NCI-H146 treated with DMSO at 0.1 percent for 48 hours (cell line): ENCODE measurements at regions not wholly inside any gene's neighbourhood (a gene's known extent, or its start where the extent isn't known, plus 50 kb on each side); places are given as distances from the start of the nearest gene placed in this dataset.
"Not testable (repeated sequence)": the region's sequence is repeated elsewhere in the genome, so short reads cannot be mapped to it uniquely, and the experiment has no call there.

ENCODE experiments used
- DNase-seq: peaks from one replicate; lab custom pipeline; 2025; ENCODE audit not compliant: unreplicated experiment; lab: John Stamatoyannopoulos, UW

GRCh38 chr2:57141269-57141668 is 905.3 kb upstream of the VRK2 start:
- no peak for DNase-seq

- no peak for DNase-seq
Measured at GRCh38 chr2:57146951-57147350, 899.7 kb upstream of the VRK2 start.

- DNase-seq = no peak
Measured at GRCh38 chr2:57156231-57156924, 890.2 kb upstream of the VRK2 start.

DNA sequence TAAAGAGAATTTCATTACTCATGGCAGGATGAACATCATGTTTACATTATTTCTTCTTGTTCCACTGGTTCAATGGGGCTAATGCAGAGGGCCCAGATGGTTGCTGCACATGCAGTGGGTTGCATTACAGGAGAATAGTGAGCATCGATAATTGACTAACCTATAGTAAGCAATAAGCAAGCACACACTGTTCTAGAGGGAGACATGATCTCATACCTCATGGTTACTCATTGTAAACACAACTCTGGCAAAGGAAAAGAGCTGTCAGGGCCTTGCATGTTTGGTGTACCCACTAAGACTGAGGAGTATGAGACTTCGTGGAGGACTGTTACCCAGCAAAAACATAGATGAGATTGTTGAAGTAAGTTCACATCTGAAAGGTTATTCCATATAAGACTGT is 885.6 kb upstream of the VRK2 start:
- no peak for DNase-seq

DNA sequence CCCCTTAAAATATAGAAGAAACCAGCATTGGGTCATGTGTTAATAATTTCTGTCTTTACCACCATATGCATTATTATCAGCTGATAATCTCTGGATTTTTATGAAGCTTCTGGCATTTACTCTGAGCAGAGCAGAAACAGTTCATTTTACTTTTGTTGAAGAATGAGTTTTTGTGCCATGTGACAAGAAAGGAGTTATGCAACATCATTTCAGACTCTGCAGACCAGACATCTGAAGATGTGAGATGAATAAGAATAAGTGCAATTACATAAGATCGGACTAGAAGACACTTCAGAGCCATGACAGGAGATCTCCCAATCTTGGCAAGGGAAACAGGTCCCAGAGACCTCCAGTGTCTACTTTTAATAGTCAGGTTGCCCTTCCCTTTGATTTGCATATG is 869.4 kb upstream of the VRK2 start:
- DNase-seq = no peak

- DNase-seq = no peak
Measured at GRCh38 chr2:57180042-57180567, 866.5 kb upstream of the VRK2 start.

- no peak for DNase-seq
Measured at GRCh38 chr2:57180678-57181077, 865.9 kb upstream of the VRK2 start.

DNA sequence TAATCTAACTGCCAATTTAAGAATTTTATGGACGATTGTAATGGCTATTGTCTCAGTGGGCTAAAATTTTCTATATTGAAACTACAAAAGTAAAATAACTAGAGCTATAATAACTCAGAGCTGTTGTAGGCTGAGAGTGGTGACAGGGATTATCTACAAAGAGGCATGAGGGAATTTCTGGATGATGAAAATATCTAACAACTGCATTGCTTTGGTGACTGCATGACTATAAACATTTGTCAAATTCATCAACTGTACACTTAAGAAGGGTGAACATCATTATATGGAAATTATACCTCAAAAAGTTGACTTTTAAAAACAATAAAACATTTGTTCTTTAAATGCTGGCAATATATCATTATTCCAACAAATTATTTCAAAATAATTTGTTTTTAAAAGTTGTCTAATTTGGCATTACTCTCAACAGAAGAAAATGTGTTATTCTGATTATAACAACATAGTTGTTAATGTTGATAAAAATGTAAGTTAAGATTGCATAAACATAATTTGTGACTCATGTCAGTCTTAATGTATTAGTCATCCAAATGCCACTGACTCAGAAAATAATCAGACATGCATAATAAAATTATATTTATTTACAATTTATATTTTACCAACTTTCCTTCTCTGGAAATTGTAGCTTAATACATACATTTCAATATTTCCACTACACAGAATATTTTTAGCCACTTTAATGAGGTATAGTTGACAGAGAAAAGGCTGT is 865.1 kb upstream of the VRK2 start:
- no peak for DNase-seq

DNA sequence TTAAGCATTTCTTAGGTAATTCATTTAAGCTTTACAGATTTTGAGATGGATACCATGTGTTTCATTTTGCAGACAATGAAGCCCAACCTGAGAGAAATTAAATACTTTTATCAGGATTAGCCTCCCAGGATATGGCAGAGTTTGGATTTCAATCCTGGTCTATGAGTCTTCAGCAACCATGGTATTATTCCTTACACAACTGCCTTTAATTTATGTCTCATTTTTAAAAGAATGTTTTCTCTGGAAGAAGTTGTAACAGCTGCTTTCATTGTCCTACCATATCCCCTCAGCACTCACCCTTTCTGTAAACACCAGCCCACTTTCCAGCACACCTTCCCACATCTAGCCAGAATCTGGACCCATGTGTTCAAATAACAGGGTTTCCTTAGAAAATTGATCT is 863.7 kb upstream of the VRK2 start:
- no peak for DNase-seq

- DNase-seq = no peak
Measured at GRCh38 chr2:57185568-57185967, 861.0 kb upstream of the VRK2 start.

DNA sequence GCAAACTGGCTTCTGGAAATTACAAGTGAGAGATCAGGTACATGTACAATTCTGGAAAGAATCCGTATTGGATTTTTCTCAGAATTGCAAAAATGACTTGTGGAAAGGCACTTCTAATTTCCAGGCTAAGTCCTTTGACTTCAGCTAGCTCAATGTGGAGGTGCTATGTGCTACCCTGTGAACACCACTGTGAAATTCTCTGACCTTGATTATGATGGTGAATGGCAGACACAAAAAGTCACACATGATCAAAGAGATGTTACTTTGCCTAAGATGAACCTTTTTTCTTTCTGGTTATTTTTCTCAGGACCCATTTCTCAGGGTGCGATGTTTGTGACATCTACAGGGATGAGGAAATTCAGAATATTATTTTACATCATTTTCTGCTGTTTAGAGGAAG is 856.6 kb upstream of the VRK2 start:
- DNase-seq = no peak

DNA sequence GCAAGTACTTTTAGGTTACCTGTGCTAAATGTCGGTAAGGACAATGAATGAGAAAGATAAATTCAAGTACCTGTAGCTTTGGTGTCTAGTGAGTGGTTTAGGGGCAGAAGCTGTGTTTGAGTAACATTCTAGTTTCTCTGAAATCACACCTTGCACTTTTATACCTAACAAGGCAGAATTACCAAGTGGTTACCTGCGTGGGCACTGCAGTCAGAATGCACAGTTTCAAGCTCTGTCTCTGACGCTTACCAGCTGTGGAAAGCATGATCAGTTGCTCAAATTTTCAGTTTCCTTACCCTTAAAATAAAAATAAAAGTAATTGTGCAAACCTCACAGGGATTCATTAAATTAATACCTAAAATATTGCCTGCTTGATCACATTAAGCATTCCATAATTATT is 846.9 kb upstream of the VRK2 start:
- DNase-seq = no peak

- no peak for DNase-seq
Measured at GRCh38 chr2:57204364-57204763, 842.2 kb upstream of the VRK2 start.

- DNase-seq = no peak
Measured at GRCh38 chr2:57205241-57205640, 841.4 kb upstream of the VRK2 start.

- no peak for DNase-seq
Measured at GRCh38 chr2:57207191-57207590, 839.4 kb upstream of the VRK2 start.

DNA sequence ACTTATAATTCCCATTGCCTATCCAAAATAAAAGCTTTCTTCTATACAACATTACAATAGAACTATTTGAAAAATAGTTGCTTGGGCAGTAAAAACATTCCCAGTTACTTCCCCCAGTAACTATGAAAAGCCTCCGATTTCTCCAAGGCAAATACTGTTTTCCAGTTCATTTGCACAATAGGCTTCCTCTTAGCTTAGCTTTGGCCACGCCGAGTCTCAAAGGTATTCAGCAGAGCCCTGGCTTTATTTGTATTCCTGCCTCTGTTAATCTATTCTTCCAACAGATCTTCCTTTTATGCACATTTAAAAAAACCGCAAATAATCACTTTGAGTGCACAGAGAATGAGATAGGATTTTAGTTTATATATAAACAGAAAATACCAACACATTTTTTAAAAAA is 836.8 kb upstream of the VRK2 start:
- DNase-seq = no peak

GRCh38 chr2:57210855-57211254 is 835.8 kb upstream of the VRK2 start:
- DNase-seq = no peak

GRCh38 chr2:57217013-57217412 is 829.6 kb upstream of the VRK2 start:
- no peak for DNase-seq

GRCh38 chr2:57218206-57218605 is 828.4 kb upstream of the VRK2 start:
- no peak for DNase-seq

GRCh38 chr2:57229706-57230105 is 816.9 kb upstream of the VRK2 start:
- DNase-seq = not testable (repeated sequence)

DNA sequence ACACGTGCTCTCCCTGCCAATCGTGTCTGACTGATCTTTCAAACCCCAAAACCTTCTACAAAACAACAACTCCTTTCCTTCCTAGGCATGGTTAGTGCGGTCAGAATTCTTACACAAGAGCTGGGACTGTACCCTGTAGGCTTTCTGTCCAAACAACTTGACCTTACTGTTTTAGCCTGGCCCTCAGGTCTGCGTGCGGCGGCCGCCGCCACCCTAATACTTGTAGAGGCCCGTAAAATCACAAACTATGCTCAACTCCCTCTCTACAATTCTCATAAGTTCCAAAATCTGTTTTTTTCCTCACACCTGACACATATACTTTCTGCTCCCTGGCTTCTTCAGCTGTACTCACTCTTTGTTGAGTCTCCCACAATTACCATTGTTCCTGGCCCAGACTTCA is 814.3 kb upstream of the VRK2 start:
- not testable (repeated sequence) for DNase-seq

DNA sequence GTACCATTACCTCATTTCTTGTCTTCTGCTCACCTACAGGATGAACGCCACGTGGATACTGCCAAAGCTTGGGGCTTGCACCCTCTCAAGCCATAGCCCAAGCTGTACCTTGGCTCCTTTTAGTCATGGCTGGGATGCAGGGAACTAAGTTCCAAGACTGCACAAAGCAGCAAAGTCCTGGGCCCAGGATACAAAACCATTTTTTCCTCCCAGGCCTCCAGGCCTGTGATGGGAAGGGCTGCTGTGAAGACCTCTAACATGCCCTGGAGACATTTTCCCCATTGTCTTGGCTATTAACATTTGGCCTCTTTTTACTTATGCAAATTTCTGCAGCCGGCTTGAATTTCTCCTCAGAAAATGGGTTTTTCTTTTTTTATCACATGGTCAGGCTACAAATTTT is 795.1 kb upstream of the VRK2 start:
- DNase-seq = not testable (repeated sequence)

DNA sequence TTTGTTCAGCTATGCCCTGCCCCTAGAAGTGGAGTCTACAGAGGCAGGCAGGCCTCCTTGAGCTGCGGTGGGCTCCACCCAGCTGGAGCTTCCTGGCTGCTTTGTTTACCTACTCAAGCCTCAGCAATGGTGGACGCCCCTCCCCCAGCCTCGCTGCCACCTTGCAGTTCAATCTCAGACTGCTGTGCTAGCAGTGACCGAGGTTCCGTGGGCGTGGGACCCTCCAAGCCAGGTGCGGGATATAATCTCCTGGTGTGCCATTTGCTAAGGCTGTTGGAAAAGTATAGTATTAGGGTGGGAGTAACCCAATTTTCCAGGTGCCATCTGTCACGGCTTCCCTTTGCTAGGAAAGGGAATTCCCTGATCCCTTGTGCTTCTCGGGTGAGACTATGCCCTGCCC is 770.2 kb upstream of the VRK2 start:
- not testable (repeated sequence) for DNase-seq
